Keratinocyte (primary cell): ENCODE measurements at regions not wholly inside any gene's neighbourhood (a gene's known extent, or its start where the extent isn't known, plus 50 kb on each side); places are given as distances from the start of the nearest gene placed in this dataset.

Experiments used
- DNase-seq: peaks from one replicate; pipeline ENCODE4 v3.0.0-alpha.2; 2011; ENCODE audit warnings: low read depth, missing footprints, low spot score
- FAIRE-seq: peaks from 2 replicates; lab custom pipeline; 2011; peaks lifted over from hg19 to GRCh38; lab: Jason Lieb, UNC
- H2AFZ ChIP-seq: 2 replicates; pipeline ENCODE4 v1.6.0; 2012; ENCODE audit warnings: low read length, control low read depth, inconsistent platforms; ENCODE audit not compliant: control insufficient read depth
- H3K27ac ChIP-seq: 2 replicates; pipeline ENCODE4 v1.5.1; 2011; ENCODE audit warnings: low read length; ENCODE audit not compliant: control insufficient read depth, insufficient read depth
- H3K27me3 ChIP-seq: 3 replicates; pipeline ENCODE4 v1.6.0; 2011; ENCODE audit warnings: low read length; ENCODE audit not compliant: control insufficient read depth, insufficient read depth; ENCODE audit errors: extremely low read depth
- H3K36me3 ChIP-seq, 2 experiments: 2 replicates in 1 of 2; 3 replicates in 1 of 2; pipeline ENCODE4 v1.5.1; 2011; ENCODE audit warnings: low read length in 2 of 2, mild to moderate bottlenecking in 1 of 2; ENCODE audit not compliant: control insufficient read depth in 2 of 2, insufficient read depth in 2 of 2; ENCODE audit errors: extremely low read depth in 1 of 2
- H3K4me1 ChIP-seq: 3 replicates; pipeline ENCODE4 v1.5.1; 2011; ENCODE audit warnings: low read length; ENCODE audit not compliant: control insufficient read depth, insufficient read depth; ENCODE audit errors: extremely low read depth
- H3K4me2 ChIP-seq: 3 replicates; pipeline ENCODE4 v1.6.0; 2011; ENCODE audit warnings: low read depth, low read length; ENCODE audit not compliant: control insufficient read depth, insufficient read depth; ENCODE audit errors: extremely low read depth
- H3K4me3 ChIP-seq, 3 experiments: fragments of 200-600 bp in 1 of 3; sonication (generic) in 1 of 3; 2 replicates in 2 of 3; 3 replicates in 1 of 3; pipeline ENCODE4 v1.5.1; 2011 to 2016; ENCODE audit warnings: low read length in 3 of 3, mild to moderate bottlenecking in 3 of 3, control low read depth in 2 of 3, inconsistent platforms in 1 of 3, low read depth in 1 of 3, mixed read lengths in 1 of 3, mixed run types in 1 of 3, moderate library complexity in 1 of 3; ENCODE audit not compliant: control insufficient read depth in 2 of 3, insufficient read depth in 2 of 3; ENCODE audit errors: extremely low read depth in 1 of 3
- H3K79me2 ChIP-seq: 2 replicates; pipeline ENCODE4 v1.6.0; 2012; ENCODE audit warnings: low read length; ENCODE audit not compliant: control insufficient read depth, insufficient read depth
- H3K9ac ChIP-seq: 3 replicates; pipeline ENCODE4 v1.6.0; 2011; ENCODE audit warnings: low read length; ENCODE audit not compliant: control insufficient read depth, insufficient read depth; ENCODE audit errors: extremely low read depth
- H3K9me1 ChIP-seq: 3 replicates; pipeline ENCODE4 v1.6.0; 2011; ENCODE audit warnings: low read length; ENCODE audit not compliant: control insufficient read depth, insufficient read depth; ENCODE audit errors: extremely low read depth
- H3K9me3 ChIP-seq: 2 replicates; pipeline ENCODE4 v1.5.1; 2012; ENCODE audit warnings: low read depth, low read length; ENCODE audit not compliant: control insufficient read depth
- H4K20me1 ChIP-seq: 3 replicates; pipeline ENCODE4 v1.6.0; 2011; ENCODE audit warnings: low read length; ENCODE audit not compliant: control insufficient read depth, insufficient read depth; ENCODE audit errors: extremely low read depth
- EZH2 ChIP-seq: IDR thresholded peaks from one replicate; pipeline ENCODE4 v1.6.1; 2012; ENCODE audit warnings: inconsistent platforms, mild to moderate bottlenecking, low read length, moderate library complexity
- dilution Hi-C: fragments of 300-500 bp; cut with MboI; formaldehyde crosslinking; loops from one replicate; pipeline ENCODE4 v1.7.0; 2020; ENCODE audit warnings: low sequenced_read_pairs; ENCODE audit not compliant: extremely low pct_ligation_motif_present
- TF ChIP-seq, protein P1 (sequence below), 3 experiments: IDR thresholded peaks in 1 of 3; conservative IDR thresholded peaks in 1 of 3; optimal IDR thresholded peaks in 1 of 3; 2 replicates in 2 of 3; 3 replicates in 1 of 3; pipeline versions ENCODE3 to v1.5.1; 2011; ENCODE audit warnings: low read length in 3 of 3, mild to moderate bottlenecking in 3 of 3, moderate library complexity in 2 of 3, control low read depth in 1 of 3, inconsistent platforms in 1 of 3; ENCODE audit not compliant: insufficient read depth in 2 of 3; ENCODE audit errors: extremely low read depth in 1 of 3

DNA sequence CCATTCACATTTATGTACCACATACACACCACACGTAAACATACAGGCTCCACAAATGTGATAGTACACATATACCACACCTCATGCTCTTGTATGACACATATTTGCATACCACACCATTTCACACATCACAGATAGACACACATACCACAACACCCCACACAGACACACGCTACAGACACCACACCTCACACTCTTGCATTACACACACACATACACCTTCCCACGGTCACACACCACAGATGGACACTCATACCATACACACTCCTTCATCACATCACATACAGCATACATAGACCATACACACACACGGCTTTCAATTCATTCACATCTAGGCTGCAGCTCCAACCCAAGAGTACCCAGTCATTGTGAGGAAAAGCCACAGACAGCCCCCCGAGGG lies 222.5 kb upstream of the RPL34 start:
- dilution Hi-C loops = no loop called here
- no peaks in the 10 kb centered on the region for H3K27me3 ChIP-seq

GRCh38 chr4:108396900-108397497 lies 223.4 kb upstream of the RPL34 start:
- Histone ChIP-seq H3K36me3 (no peaks in the 10 kb centered on the region), H3K9me1 (no peaks in the 10 kb centered on the region), H3K4me1 (no peaks in the 10 kb centered on the region), H4K20me1 (no peaks in the 10 kb centered on the region), H3K9ac (no peak overlapping the region), H3K4me3 (no peak overlapping the region), H2AFZ (no peak overlapping the region), H3K4me2 (no peak overlapping the region), H3K9me3 (no peaks in the 10 kb centered on the region), H3K79me2 (no peaks in the 10 kb centered on the region), H3K27ac (no peak overlapping the region), H3K27me3 (no peaks in the 10 kb centered on the region)
- dilution Hi-C loops = no loop called here
- TF ChIP-seq, protein P1, sequence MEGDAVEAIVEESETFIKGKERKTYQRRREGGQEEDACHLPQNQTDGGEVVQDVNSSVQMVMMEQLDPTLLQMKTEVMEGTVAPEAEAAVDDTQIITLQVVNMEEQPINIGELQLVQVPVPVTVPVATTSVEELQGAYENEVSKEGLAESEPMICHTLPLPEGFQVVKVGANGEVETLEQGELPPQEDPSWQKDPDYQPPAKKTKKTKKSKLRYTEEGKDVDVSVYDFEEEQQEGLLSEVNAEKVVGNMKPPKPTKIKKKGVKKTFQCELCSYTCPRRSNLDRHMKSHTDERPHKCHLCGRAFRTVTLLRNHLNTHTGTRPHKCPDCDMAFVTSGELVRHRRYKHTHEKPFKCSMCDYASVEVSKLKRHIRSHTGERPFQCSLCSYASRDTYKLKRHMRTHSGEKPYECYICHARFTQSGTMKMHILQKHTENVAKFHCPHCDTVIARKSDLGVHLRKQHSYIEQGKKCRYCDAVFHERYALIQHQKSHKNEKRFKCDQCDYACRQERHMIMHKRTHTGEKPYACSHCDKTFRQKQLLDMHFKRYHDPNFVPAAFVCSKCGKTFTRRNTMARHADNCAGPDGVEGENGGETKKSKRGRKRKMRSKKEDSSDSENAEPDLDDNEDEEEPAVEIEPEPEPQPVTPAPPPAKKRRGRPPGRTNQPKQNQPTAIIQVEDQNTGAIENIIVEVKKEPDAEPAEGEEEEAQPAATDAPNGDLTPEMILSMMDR (optimal IDR thresholded peaks at IDR 0.05 in 1 of 3, IDR thresholded peaks at IDR 0.05 in 1 of 3, conservative IDR thresholded peaks at IDR 0.05 in 1 of 3; ENCODE audit: extremely low read depth in 1 of 3, insufficient read depth in 2 of 3, low read length in 3 of 3) = no peak
- no peak for TF ChIP-seq EZH2
- DNase-seq (no peak), FAIRE-seq (no peak)

More for the DNA sequence above, 222.5 kb upstream of the RPL34 start:
- TF ChIP-seq EZH2 = no peak
- TF ChIP-seq, protein P1 (optimal IDR thresholded peaks at IDR 0.05 in 1 of 3, IDR thresholded peaks at IDR 0.05 in 1 of 3, conservative IDR thresholded peaks at IDR 0.05 in 1 of 3; ENCODE audit: extremely low read depth in 1 of 3, insufficient read depth in 2 of 3, low read length in 3 of 3) = no peak
- Histone ChIP-seq H3K9me1 (no peaks in the 10 kb centered on the region), H3K27ac (no peak overlapping the region), H3K9ac (no peak overlapping the region), H3K79me2 (no peaks in the 10 kb centered on the region), H3K36me3 (no peaks in the 10 kb centered on the region), H3K4me3 (no peak overlapping the region), H3K4me2 (no peak overlapping the region), H3K9me3 (no peaks in the 10 kb centered on the region), H3K4me1 (no peaks in the 10 kb centered on the region), H4K20me1 (no peaks in the 10 kb centered on the region), H2AFZ (no peak overlapping the region)
- DNase-seq = no peak
- no peak for FAIRE-seq
